ENCODE measurements at regions not wholly inside any gene's neighbourhood (a gene's known extent, or its start where the extent isn't known, plus 50 kb on each side); places are given as distances from the start of the nearest gene placed in this dataset.

GRCh38 chrX:121120690-121121605 is 73.5 kb downstream of the GLUD2 start:
- no peak overlapping the region for H3K4me3 ChIP-seq (ENCODE audit: low read depth, poor library complexity, severe bottlenecking)
- DNase-seq (ENCODE audit: low spot score in 2 of 2) = no peak
- intact Hi-C loops (cut with DNase I; ENCODE audit: low total_unique reads) = no loop called here
- 66 to 67% methylated on average over 4 of the region's 4 CpGs for WGBS, 2 donors
- TF ChIP-seq POLR2A (IDR thresholded peaks at IDR 0.05) = no peak
- TF ChIP-seq, protein P1, sequence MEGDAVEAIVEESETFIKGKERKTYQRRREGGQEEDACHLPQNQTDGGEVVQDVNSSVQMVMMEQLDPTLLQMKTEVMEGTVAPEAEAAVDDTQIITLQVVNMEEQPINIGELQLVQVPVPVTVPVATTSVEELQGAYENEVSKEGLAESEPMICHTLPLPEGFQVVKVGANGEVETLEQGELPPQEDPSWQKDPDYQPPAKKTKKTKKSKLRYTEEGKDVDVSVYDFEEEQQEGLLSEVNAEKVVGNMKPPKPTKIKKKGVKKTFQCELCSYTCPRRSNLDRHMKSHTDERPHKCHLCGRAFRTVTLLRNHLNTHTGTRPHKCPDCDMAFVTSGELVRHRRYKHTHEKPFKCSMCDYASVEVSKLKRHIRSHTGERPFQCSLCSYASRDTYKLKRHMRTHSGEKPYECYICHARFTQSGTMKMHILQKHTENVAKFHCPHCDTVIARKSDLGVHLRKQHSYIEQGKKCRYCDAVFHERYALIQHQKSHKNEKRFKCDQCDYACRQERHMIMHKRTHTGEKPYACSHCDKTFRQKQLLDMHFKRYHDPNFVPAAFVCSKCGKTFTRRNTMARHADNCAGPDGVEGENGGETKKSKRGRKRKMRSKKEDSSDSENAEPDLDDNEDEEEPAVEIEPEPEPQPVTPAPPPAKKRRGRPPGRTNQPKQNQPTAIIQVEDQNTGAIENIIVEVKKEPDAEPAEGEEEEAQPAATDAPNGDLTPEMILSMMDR (IDR thresholded peaks at IDR 0.05) = no peak

- no peak for DNase-seq (ENCODE audit: low spot score in 2 of 2)
- no peak overlapping the region for H3K4me3 ChIP-seq (ENCODE audit: low read depth, poor library complexity, severe bottlenecking)
- no peak for TF ChIP-seq POLR2A (IDR thresholded peaks at IDR 0.05)
- TF ChIP-seq, protein P1 (IDR thresholded peaks at IDR 0.05) = no peak
- intact Hi-C loops (cut with DNase I; ENCODE audit: low total_unique reads) = no loop called here
- WGBS, 2 donors = 95 to 98% methylated on average over 3 of the region's 3 CpGs
Measured at GRCh38 chrX:121122332-121122731, 74.9 kb downstream of the GLUD2 start.

GRCh38 chrX:121128925-121129877 is 81.8 kb downstream of the GLUD2 start:
- WGBS, 2 donors = 74 to 86% methylated on average over 5 of the region's 5 CpGs
- H3K4me3 ChIP-seq (ENCODE audit: low read depth, poor library complexity, severe bottlenecking) = no peak overlapping the region
- intact Hi-C loops (cut with DNase I; ENCODE audit: low total_unique reads) = no loop called here
- TF ChIP-seq POLR2A (IDR thresholded peaks at IDR 0.05) = no peak
- TF ChIP-seq, protein P1 (IDR thresholded peaks at IDR 0.05) = no peak
- no peak for DNase-seq (ENCODE audit: low spot score in 2 of 2)

GRCh38 chrX:121132675-121133074 is 85.3 kb downstream of the GLUD2 start:
- intact Hi-C loops (cut with DNase I; ENCODE audit: low total_unique reads) = no loop called here
- DNase-seq (ENCODE audit: low spot score in 2 of 2) = no peak
- no peak for TF ChIP-seq POLR2A (IDR thresholded peaks at IDR 0.05)
- TF ChIP-seq, protein P1 (IDR thresholded peaks at IDR 0.05) = no peak
- H3K4me3 ChIP-seq (ENCODE audit: low read depth, poor library complexity, severe bottlenecking) = no peak overlapping the region
- 53 to 57% methylated on average over 6 of the region's 6 CpGs for WGBS, 2 donors

DNA sequence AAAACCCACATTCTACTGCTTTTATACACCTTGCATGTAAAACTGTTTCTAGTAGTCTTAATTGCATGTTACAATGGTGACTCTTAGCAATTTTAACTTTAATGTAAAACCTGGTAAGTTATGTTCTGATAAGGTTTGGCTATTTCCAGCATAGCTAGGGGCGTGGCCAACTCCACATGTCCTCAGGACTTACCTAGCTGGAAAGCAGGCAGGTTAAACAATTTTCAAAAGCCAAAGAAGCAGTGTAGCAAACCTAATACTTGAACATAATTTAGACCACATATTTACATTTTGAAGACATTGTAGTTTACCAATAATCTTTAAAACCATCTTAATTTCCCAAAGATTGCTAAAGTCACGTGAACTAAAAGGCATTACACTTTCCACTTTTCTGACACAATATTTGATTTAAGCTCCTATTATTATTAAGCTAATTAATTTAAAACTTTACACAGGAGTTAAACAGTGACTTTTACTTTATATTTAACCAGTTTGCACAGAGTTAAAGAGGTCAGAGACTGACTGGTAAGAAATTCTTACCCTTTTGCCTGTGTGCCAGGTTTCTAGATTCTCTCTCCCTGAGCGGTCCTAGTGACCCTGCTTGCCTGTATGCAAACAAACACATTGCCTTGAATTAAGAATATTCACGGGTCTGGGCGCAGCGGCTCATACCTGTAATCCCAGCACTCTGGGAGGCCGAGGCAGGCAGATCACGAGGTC is 88.2 kb downstream of the GLUD2 start:
- H3K4me3 ChIP-seq (ENCODE audit: low read depth, poor library complexity, severe bottlenecking) = no peak overlapping the region
- intact Hi-C loops (cut with DNase I; ENCODE audit: low total_unique reads) = no loop called here
- TF ChIP-seq, protein P1 (IDR thresholded peaks at IDR 0.05) = no peak
- TF ChIP-seq POLR2A (IDR thresholded peaks at IDR 0.05) = no peak
- no peak for DNase-seq (ENCODE audit: low spot score in 2 of 2)
- 73 to 81% methylated on average over 8 of the region's 8 CpGs for WGBS, 2 donors
